Activated CD4-positive, alpha-beta T cell treated with anti-CD3 and anti-CD28 coated beads, Interleukin-10, Interleukin-2, amounts not matched to agents 100 ng/mL and 50 ng/mL, durations not matched to agents 16 hours and 8 hours (primary cell): ENCODE measurements at regions not wholly inside any gene's neighbourhood (a gene's known extent, or its start where the extent isn't known, plus 50 kb on each side); places are given as distances from the start of the nearest gene placed in this dataset.
"Not testable (repeated sequence)": the region's sequence is repeated elsewhere in the genome, so short reads cannot be mapped to it uniquely, and the experiment has no call there.

Experiments used
- DNase-seq: peaks from one replicate; pipeline ENCODE4 v3.0.0-alpha.2; 2020

DNA sequence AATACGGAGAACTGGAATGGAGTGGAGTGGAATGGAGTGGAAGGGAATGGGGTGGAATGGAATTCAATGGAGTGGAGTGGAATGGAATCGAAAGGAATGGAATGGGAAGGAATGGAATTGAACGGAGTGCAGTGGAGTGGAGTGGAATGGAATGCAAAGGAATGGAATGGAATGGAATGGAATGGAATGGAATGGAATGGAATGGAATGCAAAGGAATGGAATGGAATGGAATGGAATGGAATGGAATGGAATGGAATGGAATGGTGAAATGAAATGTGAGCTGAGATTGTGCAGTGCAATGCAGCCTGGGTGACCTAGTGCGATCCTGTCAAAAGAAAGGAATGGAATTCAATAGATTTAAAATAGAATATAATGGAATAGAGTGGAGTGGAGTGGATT, 357.3 kb upstream of the WSB1 start:
- DNase-seq, result not testable (repeated sequence)

DNA sequence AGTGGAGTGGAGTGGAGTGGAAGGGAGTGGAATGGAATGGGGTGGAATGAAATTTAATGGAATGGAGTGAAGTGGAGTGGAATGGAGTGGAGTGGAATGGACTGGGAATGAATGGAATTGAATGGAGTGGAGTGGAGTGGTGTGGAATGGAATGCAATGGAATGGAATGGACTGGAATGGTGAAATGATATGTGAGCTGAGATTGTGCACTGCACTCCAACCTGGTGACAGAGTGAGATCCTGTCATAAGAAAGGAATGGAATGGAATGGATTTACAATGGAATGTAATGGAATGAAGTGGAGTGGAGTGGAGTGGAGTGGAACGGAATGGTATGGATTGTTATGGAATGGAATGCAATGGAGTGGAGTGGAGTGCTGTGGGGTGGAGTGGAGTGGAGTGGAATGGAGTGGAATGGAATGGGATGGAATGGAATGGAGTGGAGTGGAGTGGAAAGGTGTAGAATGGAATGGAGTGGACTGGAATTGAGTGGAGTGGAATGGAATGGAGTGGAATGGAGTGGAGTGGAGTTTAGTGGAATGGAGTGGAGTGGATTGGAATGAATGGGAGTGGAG, 356.1 kb upstream of the WSB1 start:
- not testable (repeated sequence) for DNase-seq

DNA sequence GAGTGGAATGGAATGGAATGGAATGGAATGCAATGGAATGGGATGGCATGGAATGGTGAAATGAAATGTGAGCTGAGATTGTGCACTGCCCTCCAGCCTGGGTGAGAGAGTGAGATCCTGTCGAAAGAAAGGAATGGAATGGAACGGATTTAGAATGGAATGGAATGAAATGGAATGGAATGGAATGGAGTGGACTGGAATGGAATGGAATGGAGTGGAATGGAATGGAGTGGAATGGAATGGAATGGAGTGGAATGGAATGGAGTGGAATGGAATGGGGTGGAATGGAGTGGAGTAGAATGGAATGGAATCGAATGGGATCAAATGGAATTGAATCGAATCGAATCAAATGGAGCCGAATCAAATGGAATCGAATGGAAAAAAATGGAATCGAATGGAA, 354.2 kb upstream of the WSB1 start:
- not testable (repeated sequence) for DNase-seq

DNA sequence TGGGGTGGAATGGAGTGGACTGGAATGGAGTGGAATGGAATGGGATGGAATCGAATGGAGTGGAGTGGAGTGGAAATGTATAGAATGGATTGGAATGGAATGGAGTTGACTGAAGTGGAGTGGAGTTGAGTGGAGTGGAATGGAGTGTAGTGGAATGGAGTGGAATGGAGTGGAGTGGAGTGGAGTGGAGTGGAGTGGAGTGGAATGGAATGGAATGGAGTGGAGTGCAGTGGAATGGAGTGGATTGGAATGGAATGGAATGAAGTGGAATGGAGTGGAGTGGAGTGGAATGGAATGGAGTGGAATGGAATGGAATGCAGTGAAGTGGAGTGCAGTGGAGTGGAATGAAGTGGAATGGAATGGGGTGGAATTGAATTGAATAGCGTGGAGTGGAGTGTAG, 353.3 kb upstream of the WSB1 start:
- DNase-seq, result not testable (repeated sequence)

DNA sequence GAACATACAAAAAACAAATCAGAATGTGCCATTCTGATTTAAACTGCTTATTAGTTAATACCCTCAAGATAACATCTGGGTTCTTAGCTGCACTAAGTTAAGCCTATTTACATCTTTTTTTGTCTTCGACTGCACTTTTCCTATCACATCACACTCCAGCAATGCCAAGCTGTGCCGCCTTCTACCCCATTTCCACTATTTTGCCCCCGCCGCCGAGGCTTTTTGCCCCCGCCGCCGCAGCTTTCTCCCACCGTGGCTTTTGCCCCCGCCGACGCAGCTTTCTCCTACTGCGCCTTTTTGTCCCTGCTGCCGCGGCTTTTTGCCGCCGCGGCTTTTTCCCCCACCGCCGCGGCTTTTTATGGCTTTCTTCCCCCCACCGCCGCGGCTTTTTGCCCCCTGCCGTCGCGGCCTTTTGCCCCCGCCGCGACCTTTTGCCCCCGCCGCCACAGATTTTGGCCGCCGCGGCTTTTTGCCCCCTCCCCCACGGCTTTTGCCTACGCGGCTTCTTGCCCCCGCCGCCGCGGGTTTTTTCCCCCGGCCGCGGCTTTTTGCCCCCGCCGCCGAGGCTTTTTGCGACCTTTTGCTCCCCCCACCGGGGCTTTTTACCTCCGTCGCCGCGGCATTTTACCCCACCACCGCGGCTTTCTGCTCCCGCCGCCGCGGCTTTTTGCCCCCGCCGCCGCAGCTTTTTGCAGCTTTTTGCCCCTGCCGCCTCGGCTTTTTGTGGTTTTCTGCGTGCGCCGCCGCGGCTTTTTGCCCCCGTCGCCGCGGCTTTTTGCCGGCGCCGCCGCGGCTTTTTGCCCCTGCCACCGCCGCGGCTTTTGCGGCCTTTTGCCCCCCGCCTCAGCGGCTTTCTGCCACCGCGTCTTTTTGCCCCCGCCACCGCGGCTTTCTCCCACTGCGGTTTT, 331.4 kb upstream of the WSB1 start:
- no peak for DNase-seq

DNA sequence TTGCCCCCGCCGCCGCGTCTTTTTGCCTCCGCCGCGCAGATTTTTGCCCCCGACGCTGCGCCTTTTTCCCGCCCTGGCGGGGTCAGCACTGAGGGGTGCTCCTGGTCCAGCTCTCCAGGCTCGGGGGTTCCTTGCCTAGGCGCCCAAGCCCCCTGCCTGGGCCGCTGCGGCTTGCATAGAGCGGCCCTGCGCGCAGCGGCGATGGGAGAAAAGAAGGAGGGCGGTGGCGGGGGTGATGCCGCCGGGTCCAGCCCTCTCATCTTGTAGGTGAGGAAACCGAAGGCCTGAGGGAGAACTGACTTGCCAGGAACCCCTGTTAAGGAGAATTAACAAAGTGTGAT, 330.8 kb upstream of the WSB1 start:
- no peak for DNase-seq

DNA sequence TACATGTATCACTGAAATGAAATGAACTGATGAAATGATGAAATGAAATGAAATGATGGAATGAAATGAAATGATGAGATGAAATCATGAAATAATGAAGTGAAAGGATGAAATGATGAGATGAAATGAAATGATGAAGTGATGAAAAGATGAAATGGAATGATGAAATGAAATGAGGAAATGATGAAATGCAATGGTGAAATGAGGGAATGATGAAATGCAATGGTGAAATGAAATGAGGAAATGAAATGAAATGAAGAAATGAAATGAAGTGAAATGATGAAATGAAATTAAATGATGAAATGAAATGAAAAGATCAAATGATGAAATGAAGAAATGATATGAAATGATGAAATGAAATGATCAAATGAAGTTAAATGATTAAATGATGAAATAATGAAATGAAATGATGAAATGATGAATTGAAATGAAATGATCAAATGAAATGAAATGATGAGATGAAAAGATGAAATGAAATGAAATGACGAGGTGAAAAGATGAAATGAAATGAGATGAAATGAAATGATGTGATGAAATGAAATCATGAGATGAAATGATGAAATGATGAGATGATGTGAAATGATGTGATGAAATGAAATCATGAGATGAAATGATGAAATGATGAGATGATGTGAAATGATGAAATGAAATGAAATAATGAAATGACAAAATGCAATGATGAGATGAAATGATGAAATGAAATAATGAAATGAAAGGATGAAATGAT, 327.9 kb upstream of the WSB1 start:
- DNase-seq, result not testable (repeated sequence)

DNA sequence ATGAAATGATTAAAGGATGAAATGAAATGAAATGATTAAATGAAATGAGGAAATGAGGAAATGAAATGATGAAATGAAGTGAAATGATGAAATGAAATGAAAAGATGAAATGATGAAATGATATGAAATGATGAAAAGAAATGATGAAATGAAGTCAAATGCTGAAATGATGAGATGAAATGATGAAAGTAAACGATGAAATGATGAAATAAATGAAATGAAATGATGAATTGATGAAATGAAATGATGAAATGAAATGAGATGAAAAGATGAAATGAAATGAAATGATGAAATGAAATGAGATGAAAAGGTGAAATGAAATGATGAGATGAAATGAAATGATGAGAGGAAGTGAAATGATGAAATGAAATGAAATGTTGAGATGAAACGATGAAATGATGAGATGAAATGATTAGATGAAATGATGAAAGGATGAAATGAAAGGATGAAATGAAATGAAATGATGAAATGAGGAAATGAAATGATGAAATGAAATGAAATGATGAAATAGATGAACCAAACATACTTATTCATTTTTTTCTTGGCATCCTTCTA, 327.2 kb upstream of the WSB1 start:
- DNase-seq, result not testable (repeated sequence)

DNA sequence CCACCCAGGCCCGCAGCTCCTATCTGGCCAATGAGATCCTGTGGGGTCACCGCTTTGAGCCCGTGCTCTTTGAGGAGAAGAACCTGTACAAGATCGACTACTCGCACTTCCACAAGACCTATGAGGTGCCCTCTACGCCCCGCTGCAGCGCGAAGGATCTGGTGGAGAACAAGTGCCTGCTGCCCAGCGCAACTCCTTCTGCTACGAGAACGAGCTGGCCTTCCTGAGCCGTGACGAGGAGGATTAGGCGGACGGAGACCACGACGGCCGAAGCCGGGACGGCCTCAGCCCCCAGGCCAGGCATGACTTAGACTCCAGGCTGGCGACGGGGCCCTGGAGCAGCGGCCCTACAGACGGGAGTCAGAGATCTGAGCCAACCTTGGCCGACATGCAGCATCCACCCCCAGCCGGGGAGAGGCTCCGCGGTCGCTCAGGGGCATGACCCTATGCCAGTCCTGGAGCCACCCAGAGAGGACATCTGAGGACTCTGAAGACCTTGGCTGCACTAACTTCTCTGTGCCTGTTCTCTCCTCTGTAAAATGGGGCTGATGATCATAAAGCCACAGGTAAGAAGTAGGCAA, 312.0 kb upstream of the WSB1 start:
- DNase-seq, result not testable (repeated sequence)

DNA sequence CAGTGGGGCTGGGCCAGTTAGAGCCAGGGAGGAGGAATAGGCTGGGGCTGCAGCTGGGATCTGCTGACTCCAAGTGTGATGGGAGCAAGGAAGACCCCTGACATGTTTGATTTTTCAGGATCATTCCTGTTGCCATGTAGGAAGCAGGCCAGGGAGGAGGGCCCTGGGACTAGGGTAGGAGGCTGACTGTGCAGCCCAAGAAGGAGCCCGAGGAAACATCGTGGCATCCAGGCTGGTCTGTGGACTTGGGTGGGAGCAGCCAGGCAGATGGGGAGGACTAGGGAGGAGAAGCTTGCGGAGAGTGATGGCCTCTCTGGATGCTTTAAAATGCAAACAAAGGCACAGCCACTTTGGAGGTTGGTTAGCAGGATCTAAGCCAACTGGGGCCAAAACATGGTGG, 311.4 kb upstream of the WSB1 start:
- DNase-seq, result not testable (repeated sequence)

DNA sequence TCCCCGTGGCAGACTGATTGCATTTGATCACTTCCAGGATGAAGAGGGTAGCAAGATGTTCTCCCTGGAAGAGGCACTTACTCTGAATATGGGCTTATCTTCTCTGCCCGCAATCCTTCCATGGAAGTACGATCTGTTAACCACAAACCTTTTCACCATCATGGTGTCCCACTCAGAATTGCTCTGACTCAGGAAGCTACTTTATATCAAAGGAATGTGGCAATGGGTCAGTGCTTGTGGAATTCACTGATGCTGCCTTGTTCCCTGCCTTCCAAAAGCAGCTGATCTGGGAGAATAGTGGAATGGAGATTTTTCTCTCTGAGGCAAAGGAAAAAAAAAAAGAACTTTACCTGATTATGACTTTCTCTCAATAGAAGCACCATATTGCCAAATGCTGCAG, 306.1 kb upstream of the WSB1 start:
- not testable (repeated sequence) for DNase-seq

DNA sequence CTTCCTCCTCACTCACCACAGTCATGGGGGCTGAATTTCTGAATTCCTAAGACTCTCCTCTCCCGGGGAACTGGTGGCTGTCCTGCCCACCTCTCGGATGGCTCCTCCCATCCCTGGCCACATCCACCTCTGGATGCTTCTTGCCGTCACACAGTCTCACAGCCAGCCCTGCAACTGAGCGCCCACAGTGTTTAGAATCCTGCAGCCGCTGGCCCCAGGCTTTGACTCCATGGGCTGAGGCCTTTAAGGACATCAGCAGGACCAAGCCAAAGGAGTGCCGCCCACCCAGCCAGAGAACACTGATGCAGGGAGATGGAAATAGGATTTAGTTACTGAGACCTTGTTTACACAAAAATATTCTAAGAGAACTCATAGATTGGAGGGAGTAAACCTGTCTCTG, 299.3 kb upstream of the WSB1 start:
- DNase-seq, result not testable (repeated sequence)

DNA sequence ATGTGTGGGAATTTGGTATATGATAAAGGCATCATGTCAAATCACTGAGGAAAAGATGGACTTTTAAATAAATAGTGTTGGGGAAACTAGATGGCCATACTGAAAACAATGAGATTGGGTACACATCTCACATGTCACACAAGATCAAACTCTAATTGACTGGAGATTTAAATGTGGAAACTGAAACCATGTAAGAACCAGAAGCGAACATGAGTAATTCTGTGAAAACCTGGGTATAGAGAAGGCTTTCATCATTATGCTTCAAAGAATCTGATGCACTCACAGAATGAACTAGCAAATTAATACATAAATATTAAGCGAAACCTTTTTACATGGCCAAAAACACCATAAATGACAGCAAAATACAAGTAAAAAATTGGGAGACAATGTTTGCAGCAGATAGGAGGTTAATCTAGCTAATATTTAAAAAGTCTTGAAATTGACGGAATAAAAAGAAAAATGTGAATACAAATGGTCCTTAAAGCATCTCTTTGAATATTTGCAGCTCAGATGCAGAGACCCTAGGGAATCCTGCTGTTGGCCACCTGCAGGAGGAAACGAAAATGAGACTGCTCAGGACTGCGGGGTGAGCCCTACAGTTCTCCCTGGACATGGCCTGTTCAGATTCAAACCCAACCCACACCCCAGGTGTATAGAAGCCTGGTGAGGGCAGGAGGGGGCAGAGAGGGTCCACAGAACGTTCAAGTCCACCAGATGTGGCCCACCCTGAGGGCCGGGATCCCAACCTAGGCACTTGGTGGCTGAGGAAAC, 297.6 kb upstream of the WSB1 start:
- DNase-seq, result peak; percentile 35

DNA sequence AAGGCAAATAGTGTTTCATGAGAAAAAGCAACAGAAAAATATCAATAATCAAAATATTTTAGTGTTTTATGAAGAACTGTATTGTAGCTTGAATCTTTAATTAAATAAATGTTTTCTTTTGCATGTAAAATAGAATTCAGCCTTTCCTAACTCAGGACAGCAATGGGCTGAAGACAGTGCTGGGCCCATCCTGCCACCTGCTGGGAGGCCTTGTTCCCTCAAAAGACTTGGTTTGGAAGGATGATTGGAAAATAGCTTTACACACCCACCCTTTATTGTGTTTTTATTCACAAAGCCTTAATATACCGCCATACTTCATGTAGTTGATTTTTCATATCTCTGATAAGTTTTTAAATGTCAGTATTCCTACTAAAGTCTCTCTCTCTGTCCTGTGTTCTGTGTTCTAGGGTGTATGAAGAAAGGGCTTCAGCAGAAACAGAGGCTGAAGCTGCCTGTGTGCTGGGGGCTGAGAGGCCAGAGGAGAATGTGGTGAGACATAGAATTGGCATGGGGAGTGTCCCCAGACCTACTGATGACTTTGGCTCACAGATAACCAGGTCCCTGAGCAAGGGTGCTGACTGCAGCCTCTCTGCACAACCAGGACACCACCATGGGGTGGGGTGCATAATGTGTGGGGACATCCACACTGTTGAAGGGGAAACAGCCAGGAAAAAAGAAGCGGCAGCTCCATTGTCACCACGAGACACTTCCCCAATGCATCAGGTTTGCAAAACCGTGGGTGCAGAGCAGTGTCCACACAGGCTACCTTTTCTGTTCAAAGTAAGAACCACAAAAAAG, 286.0 kb upstream of the WSB1 start:
- DNase-seq, result not testable (repeated sequence)

DNA sequence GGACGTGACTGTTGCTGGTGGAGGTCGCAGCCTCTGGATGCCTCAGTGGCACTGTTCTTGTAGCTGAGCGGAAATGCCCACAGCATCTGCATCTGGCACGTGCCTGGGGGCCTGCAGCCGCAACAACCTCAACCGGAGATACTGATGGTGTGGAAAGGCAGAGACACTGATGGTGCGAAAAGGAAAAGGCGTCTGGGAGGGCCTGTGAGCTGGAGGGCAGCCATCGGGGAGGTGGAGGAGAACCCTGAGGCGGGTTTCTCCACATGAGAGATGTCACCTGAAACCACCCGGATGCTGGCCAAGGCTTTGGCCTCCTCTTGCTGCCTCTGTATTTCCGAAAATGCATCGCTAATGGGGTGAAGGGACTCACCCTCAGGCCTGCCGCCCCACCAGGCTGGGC, 284.8 kb upstream of the WSB1 start:
- DNase-seq, result no peak

DNA sequence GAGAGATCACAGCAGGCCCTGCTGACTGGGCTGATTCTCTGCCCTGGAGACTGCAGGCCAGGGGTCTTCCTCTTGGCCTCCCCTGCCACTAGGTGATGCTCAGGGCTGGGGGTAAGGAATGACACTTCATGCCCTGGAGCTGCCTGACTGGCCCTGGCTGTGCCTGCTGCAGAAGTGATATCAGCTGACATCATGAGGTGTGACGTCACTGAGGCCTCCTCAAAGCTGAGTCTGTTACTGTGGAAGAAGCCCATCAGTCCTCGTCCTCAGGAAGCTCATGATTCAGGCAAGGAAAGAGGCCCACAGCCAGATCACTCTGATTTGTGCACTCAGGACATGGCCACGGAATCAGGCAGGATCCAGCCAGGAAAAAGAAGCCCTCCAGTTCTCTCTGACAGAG, 283.8 kb upstream of the WSB1 start:
- DNase-seq, result not testable (repeated sequence)

DNA sequence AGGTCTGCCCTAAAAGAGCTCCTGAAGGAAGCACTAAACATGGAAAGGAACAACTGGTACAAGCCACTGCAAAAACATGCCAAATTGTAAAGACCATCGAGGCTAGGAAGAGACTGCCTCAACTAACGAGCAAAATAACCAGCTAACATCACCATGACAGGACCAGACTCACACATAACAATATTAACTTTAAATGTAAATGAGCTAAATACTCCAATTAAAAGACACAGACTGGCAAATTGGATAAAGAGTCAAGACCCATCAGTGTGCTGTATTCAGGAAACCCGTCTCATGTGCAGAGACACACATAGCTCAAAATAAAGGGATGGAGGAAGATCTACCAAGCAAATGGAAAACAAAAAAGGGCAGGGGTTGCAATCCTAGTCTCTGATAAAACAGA, 263.4 kb upstream of the WSB1 start:
- not testable (repeated sequence) for DNase-seq

DNA sequence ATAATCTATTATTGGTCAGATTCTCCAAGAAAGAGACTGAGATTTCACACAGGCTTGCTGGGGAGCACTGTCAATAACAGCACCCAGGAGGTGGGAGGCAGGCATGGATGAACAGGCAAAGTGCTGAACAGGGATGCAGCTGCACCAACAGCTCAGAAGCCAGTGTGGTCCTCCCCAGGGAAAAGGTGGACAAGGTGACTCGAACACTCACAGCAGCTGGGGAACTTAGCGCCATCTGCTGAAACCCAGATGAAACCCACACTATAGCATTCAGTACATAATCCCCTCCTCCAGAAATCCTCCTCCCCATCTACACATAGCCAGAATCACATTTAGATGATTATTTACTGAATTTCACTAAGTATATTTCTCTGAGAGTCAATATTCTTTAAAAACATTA, 255.2 kb upstream of the WSB1 start:
- no peak for DNase-seq

DNA sequence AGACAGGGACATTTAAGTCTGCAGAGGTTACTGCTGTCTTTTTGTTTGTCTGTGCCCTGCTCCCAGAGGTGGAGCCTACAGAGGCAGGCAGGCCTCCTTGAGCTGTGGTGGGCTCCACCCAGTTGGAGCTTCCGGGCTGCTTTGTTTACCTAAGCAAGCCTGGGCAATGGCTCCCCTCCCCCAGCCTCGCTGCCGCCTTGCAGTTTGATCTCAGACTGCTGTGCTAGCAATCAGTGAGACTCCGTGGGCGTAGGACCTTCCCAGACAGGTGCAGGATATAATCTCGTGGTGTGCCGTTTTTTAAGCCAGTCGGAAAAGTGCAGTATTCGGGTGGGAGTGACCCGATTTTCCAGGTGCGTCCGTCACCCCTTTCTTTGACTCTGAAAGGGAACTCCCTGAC, 248.9 kb upstream of the WSB1 start:
- DNase-seq, result not testable (repeated sequence)

DNA sequence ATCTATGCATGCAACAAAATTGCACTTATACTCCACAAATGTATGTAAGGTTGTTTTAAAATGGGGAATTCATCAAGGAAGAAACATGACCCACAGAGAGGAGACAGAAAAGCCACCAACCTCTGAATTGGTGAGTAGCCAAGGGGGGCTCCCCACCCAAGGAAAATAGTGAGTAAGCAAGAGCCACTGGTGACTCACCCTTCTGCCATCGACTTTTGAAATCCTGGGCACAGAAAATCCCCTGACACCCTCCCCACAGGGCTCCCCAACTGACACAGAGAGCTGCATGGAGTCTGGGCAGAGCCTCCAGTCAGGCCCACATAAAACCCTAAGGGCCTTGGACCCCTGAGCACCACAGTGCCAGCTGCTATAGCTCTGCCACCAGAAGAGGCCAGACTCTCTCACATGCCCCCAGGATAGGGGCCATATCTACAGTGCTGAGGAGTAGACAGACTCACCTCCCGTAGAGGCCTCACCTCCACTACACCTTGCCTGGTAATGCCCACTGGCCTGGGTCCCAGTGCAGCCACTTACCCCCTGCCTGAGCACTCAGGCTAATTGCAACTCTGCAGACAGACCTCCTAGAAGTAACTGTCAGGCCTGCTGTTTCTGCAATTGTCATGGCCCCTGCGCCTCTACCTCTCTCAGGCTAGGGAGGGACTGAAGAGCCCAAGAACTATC, 244.7 kb upstream of the WSB1 start:
- DNase-seq, result peak; percentile 6

DNA sequence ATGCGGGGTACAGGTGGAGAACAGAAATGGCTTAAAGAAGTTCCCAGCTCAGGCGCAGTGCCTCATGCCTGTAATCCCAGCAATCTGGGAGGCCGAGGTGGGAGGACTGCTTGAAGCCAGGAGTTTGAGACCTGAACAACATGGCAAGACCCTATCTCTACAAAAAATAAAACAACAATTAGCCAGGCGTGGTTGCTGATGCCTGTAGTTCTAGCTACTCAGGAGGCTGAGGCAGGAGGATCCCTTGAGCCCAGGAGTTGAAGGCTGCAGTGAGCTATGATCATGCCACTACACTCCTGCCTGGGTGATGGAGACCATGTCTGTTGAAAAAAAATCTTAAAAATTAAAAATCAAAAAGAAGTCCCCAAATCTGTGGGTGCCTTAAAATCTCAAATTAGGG, 228.3 kb upstream of the WSB1 start:
- DNase-seq, result no peak
